HCT116 (cell line): ENCODE measurements at regions not wholly inside any gene's neighbourhood (a gene's known extent, or its start where the extent isn't known, plus 50 kb on each side); places are given as distances from the start of the nearest gene placed in this dataset.

ENCODE experiments used
- ATAC-seq: fragments of 200-7000 bp; cut with Tn5 transposase; 2 replicates; pipeline ENCODE4 v1.9.1; 2020; ENCODE audit warnings: mild to moderate bottlenecking, moderate library complexity
- BruUV-seq: library from RNA; stranded (reverse); fragments of 400-500 nt; replicated peaks from 2 replicates; lab custom pipeline; 2021; lab: Mats Ljungman, UMichigan
- CTCF ChIA-PET: fragments of 300-600 bp; sonication (Branson Sonifier 250); formaldehyde crosslinking; loops from one replicate; lab custom pipeline; 2021; ENCODE audit warnings: antibody characterized with exemption; lab: Charles Lee
- POLR2A ChIA-PET: fragments of 300-600, 350-600 bp; sonication (Branson Sonifier 250); formaldehyde crosslinking; loops from one replicate; lab custom pipeline; 2021; ENCODE audit warnings: antibody characterized with exemption; lab: Charles Lee
- RAD21 ChIA-PET, 2 experiments: fragments of 300-600 bp; sonication (Branson Sonifier 250); formaldehyde crosslinking; loops; one replicate each; lab custom pipeline; 2023; ENCODE audit warnings: low total read pairs in 2 of 2; ENCODE audit not compliant: uncharacterized antibody in 2 of 2, unreplicated experiment in 2 of 2, low non-redundant PET in 1 of 2; lab: Charles Lee
- DNase-seq: peaks from one replicate; pipeline ENCODE4 v3.0.0-alpha.2; 2010; ENCODE audit warnings: low read depth, low spot score
- H2AFZ ChIP-seq: fragments of 200-600 bp; shearing (Covaris generic), sonication (generic); 2 replicates; pipeline ENCODE4 v1.6.1; 2017; ENCODE audit warnings: low read depth, mixed run types, mixed read lengths, antibody characterized with exemption, low read length; ENCODE audit not compliant: poor library complexity, severe bottlenecking
- H3K27ac ChIP-seq: 2 replicates; pipeline ENCODE4 v1.5.1; 2012; ENCODE audit warnings: low read depth, low read length
- H3K27me3 ChIP-seq: fragments of 200-600 bp; sonication (generic); 2 replicates; pipeline ENCODE4 v1.6.1; 2016; ENCODE audit warnings: mixed run types, low read length, mixed read lengths; ENCODE audit not compliant: insufficient read depth
- H3K36me3 ChIP-seq, 2 experiments: fragments of 200-500 bp in 1 of 2; fragments of 200-600 bp in 1 of 2; sonication (Bioruptor generic) in 1 of 2; sonication (generic) in 1 of 2; 2 replicates each; pipeline versions ENCODE4 v1.5.1 to v1.6.1; 2014 to 2016; ENCODE audit warnings: low read length in 2 of 2, inconsistent platforms in 1 of 2, mixed read lengths in 1 of 2, mixed run types in 1 of 2; ENCODE audit not compliant: insufficient read depth in 2 of 2, control insufficient read depth in 1 of 2
- H3K4me1 ChIP-seq, 2 experiments: fragments of 200-600 bp in 1 of 2; sonication (generic) in 1 of 2; 2 replicates each; pipeline versions ENCODE4 v1.5.1 to v1.6.1; 2012 to 2017; ENCODE audit warnings: low read length in 2 of 2, inconsistent platforms in 1 of 2, mild to moderate bottlenecking in 1 of 2, mixed read lengths in 1 of 2, mixed run types in 1 of 2, moderate library complexity in 1 of 2; ENCODE audit not compliant: insufficient read depth in 2 of 2, control insufficient read depth in 1 of 2
- H3K4me2 ChIP-seq: fragments of 200-600 bp; sonication (generic); 2 replicates; pipeline ENCODE4 v1.6.1; 2017; ENCODE audit warnings: mixed run types, low read length, mixed read lengths
- H3K4me3 ChIP-seq, 2 experiments: fragments of 200-600 bp in 1 of 2; sonication (generic) in 1 of 2; replicated peaks in 1 of 2; 2 replicates each; pipeline ENCODE4 v1.5.1; 2011 to 2016; ENCODE audit warnings: low read length in 2 of 2, control low read depth in 1 of 2, low read depth in 1 of 2, mild to moderate bottlenecking in 1 of 2, mixed read lengths in 1 of 2, mixed run types in 1 of 2
- H3K79me2 ChIP-seq: fragments of 200-600 bp; sonication (generic); 2 replicates; pipeline ENCODE4 v1.6.1; 2017; ENCODE audit warnings: mild to moderate bottlenecking, mixed run types, low read length, moderate library complexity, mixed read lengths; ENCODE audit not compliant: insufficient read depth
- H3K9ac ChIP-seq: fragments of 200-600 bp; sonication (generic); 2 replicates; pipeline ENCODE4 v1.6.1; 2016; ENCODE audit warnings: low read length, mixed read lengths
- H3K9me2 ChIP-seq: fragments of 200-600 bp; sonication (generic), shearing (Covaris generic); 2 replicates; pipeline ENCODE4 v1.6.1; 2017; ENCODE audit warnings: mixed run types, mild to moderate bottlenecking, moderate library complexity; ENCODE audit not compliant: insufficient read depth
- H3K9me3 ChIP-seq, 2 experiments: fragments of 200-500 bp in 1 of 2; fragments of 200-600 bp in 1 of 2; sonication (Bioruptor generic) in 1 of 2; sonication (generic) in 1 of 2; 2 replicates each; pipeline ENCODE4 v1.6.1; 2014 to 2017; ENCODE audit warnings: low read length in 2 of 2, mixed read lengths in 2 of 2, inconsistent platforms in 1 of 2, low read depth in 1 of 2, mild to moderate bottlenecking in 1 of 2, mixed run types in 1 of 2, moderate library complexity in 1 of 2; ENCODE audit not compliant: control insufficient read depth in 1 of 2, insufficient read depth in 1 of 2
- H4K20me1 ChIP-seq: fragments of 200-600 bp; sonication (generic), shearing (Covaris generic); 2 replicates; pipeline ENCODE4 v1.6.1; 2017; ENCODE audit warnings: mixed run types, mild to moderate bottlenecking, moderate library complexity; ENCODE audit not compliant: insufficient read depth
- ATF3 ChIP-seq: IDR thresholded peaks from 2 replicates; pipeline ENCODE4 v1.6.1; 2012
- CBX3 ChIP-seq: IDR thresholded peaks from 2 replicates; pipeline ENCODE4 v1.6.1; 2012; ENCODE audit warnings: low read depth
- CEBPB ChIP-seq: IDR thresholded peaks from 2 replicates; pipeline ENCODE4 v1.6.1; 2012; ENCODE audit warnings: low read depth
- CTCF ChIP-seq, 3 experiments: fragments of 200-600 bp in 1 of 3; sonication (generic) in 1 of 3; IDR thresholded peaks in 2 of 3; conservative IDR thresholded peaks in 1 of 3; 2 replicates each; pipeline ENCODE4 v1.5.1; 2012 to 2017; ENCODE audit warnings: low read depth in 2 of 3, low read length in 2 of 3, antibody characterized with exemption in 1 of 3, borderline replicate concordance in 1 of 3, control low read depth in 1 of 3, mild to moderate bottlenecking in 1 of 3, mixed read lengths in 1 of 3, mixed run types in 1 of 3, moderate library complexity in 1 of 3; ENCODE audit not compliant: insufficient read depth in 1 of 3
- EGR1 ChIP-seq: IDR thresholded peaks from 2 replicates; pipeline ENCODE4 v1.6.1; 2012; ENCODE audit warnings: low read depth
- EZH2 ChIP-seq: fragments of 200-600 bp; sonication (generic); IDR thresholded peaks from 2 replicates; pipeline ENCODE4 v1.6.1; 2017; ENCODE audit warnings: antibody characterized with exemption, mixed run types
- EZH2phosphoT487 ChIP-seq: fragments of 200-600 bp; IDR thresholded peaks from 2 replicates; pipeline ENCODE4 v1.6.1; 2018; ENCODE audit warnings: antibody characterized with exemption, borderline replicate concordance
- FOSL1 ChIP-seq: IDR thresholded peaks from 2 replicates; pipeline ENCODE4 v1.6.1; 2012; ENCODE audit warnings: low read depth
- JUND ChIP-seq: IDR thresholded peaks from 2 replicates; pipeline ENCODE4 v1.6.1; 2012
- POLR2A ChIP-seq: IDR thresholded peaks from 2 replicates; pipeline ENCODE4 v1.7.0; 2011; ENCODE audit warnings: borderline replicate concordance; ENCODE audit not compliant: insufficient read depth, insufficient read length; ENCODE audit errors: extremely low read depth
- POLR2AphosphoS5 ChIP-seq: IDR thresholded peaks from 2 replicates; pipeline ENCODE4 v1.6.1; 2011; ENCODE audit warnings: mild to moderate bottlenecking, low read depth, low read length, moderate library complexity
- REST ChIP-seq: IDR thresholded peaks from 2 replicates; pipeline ENCODE4 v1.6.1; 2012; ENCODE audit warnings: low read depth
- SIN3A ChIP-seq: IDR thresholded peaks from 2 replicates; pipeline ENCODE4 v1.6.1; 2012; ENCODE audit warnings: low read depth
- YY1 ChIP-seq: IDR thresholded peaks from 2 replicates; pipeline ENCODE4 v1.6.1; 2011; ENCODE audit warnings: low read length, low read depth, moderate library complexity, mild to moderate bottlenecking; ENCODE audit not compliant: insufficient replicate concordance; ENCODE audit errors: extremely low read depth
- ZBTB33 ChIP-seq: IDR thresholded peaks from 2 replicates; pipeline ENCODE4 v1.6.1; 2011; ENCODE audit warnings: mild to moderate bottlenecking, low read length, moderate library complexity; ENCODE audit not compliant: insufficient replicate concordance; ENCODE audit errors: extremely low read depth
- ZFX ChIP-seq: fragments of 450-650 bp; IDR thresholded peaks from 2 replicates; pipeline ENCODE4 v1.6.1; 2017
- ZNF274 ChIP-seq: fragments of 200-500 bp; sonication (Bioruptor generic); IDR thresholded peaks from 2 replicates; pipeline ENCODE4 v1.6.1; 2014; ENCODE audit warnings: mild to moderate bottlenecking, low read depth, low read length, inconsistent platforms
- intact Hi-C: fragments of 100-400 bp; cut with micrococcal nuclease; formaldehyde crosslinking; loops from 2 replicates; pipeline ENCODE4 v1.10.0; 2022

- Histone ChIP-seq H3K9me3 (no peaks in the 10 kb centered on the region), H3K4me2 (no peak overlapping the region), H3K79me2 (no peaks in the 10 kb centered on the region)
- POLR2A ChIA-PET = no interaction called here
- TF ChIP-seq EGR1 (no peak), EZH2phosphoT487 (no peak), CEBPB (no peak), ZNF274 (no peak), ATF3 (no peak), YY1 (no peak), EZH2 (no peak), CTCF (IDR thresholded peaks at IDR 0.05 in 2 of 3, conservative IDR thresholded peaks at IDR 0.05 in 1 of 3; ENCODE audit: borderline replicate concordance in 1 of 3, insufficient read depth in 1 of 3, low read depth in 2 of 3, low read length in 2 of 3) (no peak), CBX3 (no peak), ZFX (no peak), JUND (no peak), FOSL1 (no peak), ZBTB33 (no peak), REST (no peak), POLR2AphosphoS5 (no peak), POLR2A (no peak), SIN3A (no peak)
- TF ChIP-seq, all 23 proteins: peak for 0
- ChIA-PET CTCF (no interaction called here), RAD21 (interaction anchor here in 1 of 2 experiments (0.6 kb wide), 1 partner anchor 228 kb away, joined by 7 read pairs; no protein-coding TSS in a partner anchor)
- no peak overlapping the region for H3K9ac ChIP-seq
- no peaks in the 10 kb centered on the region for H3K27me3 ChIP-seq
- no TSS peak for BruUV-seq
- DNase-seq (no peak), ATAC-seq (no peak)
- H3K9me2 ChIP-seq = no peaks in the 10 kb centered on the region
- H4K20me1 ChIP-seq = no peaks in the 10 kb centered on the region
- intact Hi-C loops = no loop called here
- no peak overlapping the region for H3K27ac ChIP-seq
- H2AFZ ChIP-seq = no peak overlapping the region
- no peak overlapping the region for H3K4me3 ChIP-seq
- no peaks in the 10 kb centered on the region for H3K4me1 ChIP-seq
- H3K36me3 ChIP-seq = no peaks in the 10 kb centered on the region
These were observed 69.3 kb upstream of the HELT start for GRCh38 chr4:184949020-184949419.
